GM18505 (cell line): ENCODE measurements at regions not wholly inside any gene's neighbourhood (a gene's known extent, or its start where the extent isn't known, plus 50 kb on each side); places are given as distances from the start of the nearest gene placed in this dataset.
"Not testable (repeated sequence)": the region's sequence is repeated elsewhere in the genome, so short reads cannot be mapped to it uniquely, and the experiment has no call there.

Source experiments
- ATAC-seq: cut with Tn5 transposase; IDR thresholded peaks from one replicate; pipeline ENCODE4 v1.9.1; 2021; ENCODE audit not compliant: unreplicated experiment
- POLR2A ChIP-seq: IDR thresholded peaks from 4 replicates; pipeline ENCODE4 v1.6.1; 2011; ENCODE audit warnings: borderline replicate concordance; ENCODE audit not compliant: insufficient read depth, insufficient read length; ENCODE audit errors: extremely low read depth

GRCh38 chr2:31726457-31726856 is 145.7 kb upstream of the SRD5A2 start:
- ATAC-seq: no peak
- TF ChIP-seq POLR2A: no peak

GRCh38 chr2:31725444-31725843 is 144.7 kb upstream of the SRD5A2 start:
- TF ChIP-seq POLR2A: no peak
- no peak for ATAC-seq

- no peak for TF ChIP-seq POLR2A
These were observed 131.0 kb upstream of the SRD5A2 start for GRCh38 chr2:31711737-31712136.

GRCh38 chr2:31710121-31710520 is 129.4 kb upstream of the SRD5A2 start:
- no peak for ATAC-seq
- TF ChIP-seq POLR2A: no peak

More at GRCh38 chr2:31711737-31712136, 131.0 kb upstream of the SRD5A2 start:
- no peak for ATAC-seq

- no peak for TF ChIP-seq POLR2A
- ATAC-seq: no peak
These were observed 127.3 kb upstream of the SRD5A2 start for GRCh38 chr2:31707992-31708391.

GRCh38 chr2:31704561-31705212 is 123.9 kb upstream of the SRD5A2 start:
- ATAC-seq: no peak
- TF ChIP-seq POLR2A: no peak

GRCh38 chr2:31703253-31703652 is 122.5 kb upstream of the SRD5A2 start:
- ATAC-seq: no peak

GRCh38 chr2:31698722-31699121 is 118.0 kb upstream of the SRD5A2 start:
- no peak for ATAC-seq
- TF ChIP-seq POLR2A: no peak

More at GRCh38 chr2:31703253-31703652, 122.5 kb upstream of the SRD5A2 start:
- no peak for TF ChIP-seq POLR2A

- no peak for ATAC-seq
- TF ChIP-seq POLR2A: no peak
These were observed 115.3 kb upstream of the SRD5A2 start for GRCh38 chr2:31696068-31696467.

GRCh38 chr2:31694444-31694843 is 113.7 kb upstream of the SRD5A2 start:
- no peak for TF ChIP-seq POLR2A
- ATAC-seq: no peak

GRCh38 chr2:31693882-31694281 is 113.1 kb upstream of the SRD5A2 start:
- TF ChIP-seq POLR2A: no peak
- ATAC-seq: no peak

GRCh38 chr2:31688282-31688681 is 107.5 kb upstream of the SRD5A2 start:
- no peak for TF ChIP-seq POLR2A
- no peak for ATAC-seq

- ATAC-seq: not testable (repeated sequence)
These were observed 102.8 kb upstream of the SRD5A2 start for GRCh38 chr2:31683506-31683905.

GRCh38 chr2:31675485-31675901 is 94.8 kb upstream of the SRD5A2 start:
- no peak for ATAC-seq
- no peak for TF ChIP-seq POLR2A

- ATAC-seq: no peak
- no peak for TF ChIP-seq POLR2A
These were observed 93.7 kb upstream of the SRD5A2 start for GRCh38 chr2:31674446-31674845.
